Tibial nerve (tissue), 4 donors: ENCODE measurements at regions not wholly inside any gene's neighbourhood (a gene's known extent, or its start where the extent isn't known, plus 50 kb on each side); places are given as distances from the start of the nearest gene placed in this dataset.

Experiments used
- DNase-seq, 2 donors: peaks; one replicate each; pipeline ENCODE4 v3.0.0-alpha.2; 2019; ENCODE audit warnings: low spot score in 2 of 2
- H3K27ac ChIP-seq, 4 donors: fragments of 200-600 bp; sonication (generic) in 3 of 4; one replicate each; pipeline ENCODE4 v1.5.1; 2017 to 2019; ENCODE audit warnings: mild to moderate bottlenecking in 1 of 4
- H3K27me3 ChIP-seq, 2 donors: fragments of 200-600 bp; sonication (generic) in 1 of 2; one replicate each; pipeline versions ENCODE4 v1.5.1 to v1.6.0; 2017 to 2019
- H3K36me3 ChIP-seq, 3 donors: fragments of 200-600 bp; sonication (generic); one replicate each; pipeline ENCODE4 v1.5.1; 2018 to 2019
- H3K4me1 ChIP-seq, 4 donors: fragments of 200-600 bp; sonication (generic) in 3 of 4; one replicate each; pipeline ENCODE4 v1.5.1; 2017 to 2019
- H3K4me3 ChIP-seq, 4 donors: fragments of 200-600 bp; sonication (generic) in 3 of 4; one replicate each; pipeline ENCODE4 v1.5.1; 2017 to 2019; ENCODE audit warnings: mild to moderate bottlenecking in 1 of 4, moderate library complexity in 1 of 4
- H3K9me3 ChIP-seq, 4 donors: fragments of 200-600 bp; sonication (generic) in 3 of 4; one replicate each; pipeline ENCODE4 v1.5.1; 2017 to 2019
- CTCF ChIP-seq, 5 experiments: fragments of 200-600 bp in 3 of 5; fragments of 450-650 bp in 2 of 5; sonication (generic) in 3 of 5; IDR thresholded peaks; one replicate each; pipeline ENCODE4 v1.5.1; 2016 to 2019; ENCODE audit warnings: antibody characterized with exemption in 5 of 5, mild to moderate bottlenecking in 3 of 5, moderate library complexity in 2 of 5
- EP300 ChIP-seq, 2 donors: sonication (generic); formaldehyde crosslinking; IDR thresholded peaks; one replicate each; pipeline ENCODE4 v1.6.1; 2017; ENCODE audit warnings: antibody characterized with exemption in 2 of 2, mild to moderate bottlenecking in 1 of 2
- POLR2A ChIP-seq, 2 donors: fragments of 450-650 bp; IDR thresholded peaks; one replicate each; pipeline ENCODE4 v1.6.1; 2017; ENCODE audit warnings: antibody characterized with exemption in 2 of 2, mild to moderate bottlenecking in 2 of 2, moderate library complexity in 2 of 2
- WGBS, 2 donors: methylation state at CpG; one replicate each; pipeline ENCODE4 v1.1.5; 2018; 5-methylcytosine and 5-hydroxymethylcytosine counted together

GRCh38 chr6:145043926-145044500 lies 691.3 kb downstream of the EPM2A start:
- no peak overlapping the region for H3K27ac ChIP-seq
- no peak for DNase-seq
- H3K4me3 ChIP-seq: no peak overlapping the region
- H3K27me3 ChIP-seq: no peaks in the 10 kb centered on the region
- WGBS, 2 donors: 91 to 97% methylated on average over 5 of the region's 5 CpGs
- no peak for TF ChIP-seq CTCF (IDR thresholded peaks at IDR 0.05)
- H3K36me3 ChIP-seq: no peaks in the 10 kb centered on the region
- H3K4me1 ChIP-seq: no peaks in the 10 kb centered on the region
- no peaks in the 10 kb centered on the region for H3K9me3 ChIP-seq

GRCh38 chr6:145044641-145045246 lies 690.6 kb downstream of the EPM2A start:
- Histone ChIP-seq H3K27ac (no peak overlapping the region), H3K27me3 (no peaks in the 10 kb centered on the region), H3K4me1 (no peaks in the 10 kb centered on the region), H3K4me3 (no peak overlapping the region), H3K36me3 (no peaks in the 10 kb centered on the region), H3K9me3 (no peaks in the 10 kb centered on the region)
- no peak for DNase-seq
- no peak for TF ChIP-seq POLR2A (IDR thresholded peaks at IDR 0.05)
- no peak for TF ChIP-seq EP300 (IDR thresholded peaks at IDR 0.05)
- TF ChIP-seq CTCF (IDR thresholded peaks at IDR 0.05): no peak
- WGBS, 2 donors: 31 to 35% methylated on average over 3 of the region's 3 CpGs

GRCh38 chr6:145045582-145045981 lies 689.7 kb downstream of the EPM2A start:
- Histone ChIP-seq H3K36me3 (no peaks in the 10 kb centered on the region), H3K4me1 (no peaks in the 10 kb centered on the region), H3K9me3 (no peaks in the 10 kb centered on the region), H3K27ac (no peak overlapping the region), H3K4me3 (no peak overlapping the region), H3K27me3 (no peaks in the 10 kb centered on the region)
- DNase-seq: no peak
- TF ChIP-seq CTCF (IDR thresholded peaks at IDR 0.05): no peak
- TF ChIP-seq EP300 (IDR thresholded peaks at IDR 0.05): no peak

- no peak for DNase-seq
- no peak overlapping the region for H3K4me3 ChIP-seq
- H3K27ac ChIP-seq: no peak overlapping the region
- H3K27me3 ChIP-seq: no peaks in the 10 kb centered on the region
- H3K4me1 ChIP-seq: no peaks in the 10 kb centered on the region
- no peak for TF ChIP-seq POLR2A (IDR thresholded peaks at IDR 0.05)
- no peak for TF ChIP-seq EP300 (IDR thresholded peaks at IDR 0.05)
- TF ChIP-seq CTCF (IDR thresholded peaks at IDR 0.05): no peak
- no peaks in the 10 kb centered on the region for H3K36me3 ChIP-seq
- no peaks in the 10 kb centered on the region for H3K9me3 ChIP-seq
- 64 to 65% methylated on average over 4 of the region's 4 CpGs for WGBS, 2 donors
Observed at GRCh38 chr6:145047891-145048290, 687.4 kb downstream of the EPM2A start.

- Histone ChIP-seq H3K4me3 (no peak overlapping the region), H3K4me1 (no peaks in the 10 kb centered on the region), H3K36me3 (no peaks in the 10 kb centered on the region), H3K27ac (no peak overlapping the region), H3K9me3 (no peaks in the 10 kb centered on the region), H3K27me3 (no peaks in the 10 kb centered on the region)
- TF ChIP-seq POLR2A (IDR thresholded peaks at IDR 0.05) (no peak), CTCF (IDR thresholded peaks at IDR 0.05) (no peak), EP300 (IDR thresholded peaks at IDR 0.05) (no peak)
- 63 to 65% methylated on average over 2 of the region's 2 CpGs for WGBS, 2 donors
- no peak for DNase-seq
Observed at GRCh38 chr6:145051661-145052060, 683.7 kb downstream of the EPM2A start.
